ENCODE measurements at regions not wholly inside any gene's neighbourhood (a gene's known extent, or its start where the extent isn't known, plus 50 kb on each side); places are given as distances from the start of the nearest gene placed in this dataset.

DNA sequence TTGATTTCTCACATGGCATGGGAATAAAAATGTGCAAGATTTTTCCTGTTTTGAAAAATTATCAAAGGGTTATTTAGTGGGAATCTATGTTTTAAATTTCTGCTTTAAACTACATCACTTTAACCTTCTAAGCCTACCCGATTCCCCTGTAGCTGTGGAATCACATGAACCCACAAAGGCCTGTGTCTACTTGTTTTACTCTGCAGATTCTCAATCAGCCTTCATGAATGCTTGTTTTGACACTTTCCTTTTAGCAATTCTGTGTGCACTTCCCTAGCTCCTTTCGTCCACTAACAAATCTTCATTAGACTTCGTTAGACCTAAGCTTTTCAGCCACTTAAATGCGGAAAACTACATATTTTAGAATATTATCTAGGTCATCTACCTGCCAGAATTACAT is 56.0 kb upstream of the C1orf21 start:
- Histone ChIP-seq H3K27ac (no peak overlapping the region), H3K9me3 (replicated peaks in 1 of 3) (no peaks in the 10 kb centered on the region), H3K4me1 (replicated peaks in 1 of 2) (peaks cover 0 to 4% of the 10 kb centered on the region in 2 donors), H3K27me3 (no peaks in the 10 kb centered on the region), H3K4me3 (no peak overlapping the region), H3K36me3 (replicated peaks in 1 of 2) (no peaks in the 10 kb centered on the region)
- WGBS, 4 donors, result 88 to 94% (median 91%) methylated on average over 4 of the region's 4 CpGs
- no peak for DNase-seq
- intact Hi-C loops (cut with DNase I), result no loop called here
- TF ChIP-seq, protein P1, sequence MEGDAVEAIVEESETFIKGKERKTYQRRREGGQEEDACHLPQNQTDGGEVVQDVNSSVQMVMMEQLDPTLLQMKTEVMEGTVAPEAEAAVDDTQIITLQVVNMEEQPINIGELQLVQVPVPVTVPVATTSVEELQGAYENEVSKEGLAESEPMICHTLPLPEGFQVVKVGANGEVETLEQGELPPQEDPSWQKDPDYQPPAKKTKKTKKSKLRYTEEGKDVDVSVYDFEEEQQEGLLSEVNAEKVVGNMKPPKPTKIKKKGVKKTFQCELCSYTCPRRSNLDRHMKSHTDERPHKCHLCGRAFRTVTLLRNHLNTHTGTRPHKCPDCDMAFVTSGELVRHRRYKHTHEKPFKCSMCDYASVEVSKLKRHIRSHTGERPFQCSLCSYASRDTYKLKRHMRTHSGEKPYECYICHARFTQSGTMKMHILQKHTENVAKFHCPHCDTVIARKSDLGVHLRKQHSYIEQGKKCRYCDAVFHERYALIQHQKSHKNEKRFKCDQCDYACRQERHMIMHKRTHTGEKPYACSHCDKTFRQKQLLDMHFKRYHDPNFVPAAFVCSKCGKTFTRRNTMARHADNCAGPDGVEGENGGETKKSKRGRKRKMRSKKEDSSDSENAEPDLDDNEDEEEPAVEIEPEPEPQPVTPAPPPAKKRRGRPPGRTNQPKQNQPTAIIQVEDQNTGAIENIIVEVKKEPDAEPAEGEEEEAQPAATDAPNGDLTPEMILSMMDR (IDR thresholded peaks at IDR 0.05), result no peak
- no peak for TF ChIP-seq POLR2A (IDR thresholded peaks at IDR 0.05)

Small RNA genes in the stretch of these regions (small RNA-seq; reads per million reads assigned to genes)
- 0 reads per million in 2 donors for gene RF00019
